ENCODE measurements at regions not wholly inside any gene's neighbourhood (a gene's known extent, or its start where the extent isn't known, plus 50 kb on each side); places are given as distances from the start of the nearest gene placed in this dataset.

GRCh38 chr4:54517781-54518444 lies 139.8 kb upstream of the KIT start:
- Histone ChIP-seq H4K20me1 (ENCODE audit: control insufficient read depth, insufficient read depth) (no peaks in the 10 kb centered on the region), H3K4me3 (no peak overlapping the region), H3K4me1 (ENCODE audit: control insufficient read depth, insufficient read depth, low read length) (no peaks in the 10 kb centered on the region), H3K27me3 (replicated peaks in 1 of 2; ENCODE audit: control insufficient read depth in 2 of 2, insufficient read depth in 2 of 2, low read length in 1 of 2) (no peaks in the 10 kb centered on the region), H3K9ac (ENCODE audit: control insufficient read depth, insufficient read depth, low read length) (no peak overlapping the region), H3K36me3 (ENCODE audit: control insufficient read depth in 2 of 2, insufficient read depth in 2 of 2, low read length in 1 of 2) (no peaks in the 10 kb centered on the region), H3K79me2 (ENCODE audit: control insufficient read depth, insufficient read depth, low read length) (no peaks in the 10 kb centered on the region), H3K27ac (ENCODE audit: control insufficient read depth, insufficient read depth) (no peak overlapping the region), H3K9me3 (replicated peaks; ENCODE audit: control insufficient read depth, insufficient read depth, low read length) (no peaks in the 10 kb centered on the region), H2AFZ (ENCODE audit: control insufficient read depth, low read depth, low read length) (no peak overlapping the region), H3K4me2 (ENCODE audit: control insufficient read depth, insufficient read depth) (no peak overlapping the region)
- SMC1A ChIA-PET (ENCODE audit: uncharacterized antibody, unreplicated experiment), result no interaction called here
- POLR2A ChIA-PET, result no interaction called here
- in situ Hi-C loops (cut with MboI), result no loop called here
- FAIRE-seq (no peak), DNase-seq (ENCODE audit: low read depth, low spot score) (no peak), ATAC-seq (no peak)
- intact Hi-C loops (cut with micrococcal nuclease; ENCODE audit: unreplicated experiment), result no loop called here
- WGBS (ENCODE audit: insufficient coverage, insufficient replicate concordance, low lambda C conversion rate, missing lambda C conversion rate), result 31% methylated on average over 3 of the region's 3 CpGs
- CTCF ChIA-PET, result no interaction called here
- BruUV-seq (replicated peaks), result no TSS peak
- RAD21 ChIA-PET (ENCODE audit: unreplicated experiment), result no interaction called here
- TF ChIP-seq KDM1A (IDR thresholded peaks at IDR 0.05; ENCODE audit: borderline replicate concordance) (no peak), NBN (IDR thresholded peaks at IDR 0.05) (no peak), FOXM1 (IDR thresholded peaks at IDR 0.05; ENCODE audit: low read depth, low read length) (no peak), ASH2L (IDR thresholded peaks at IDR 0.05; ENCODE audit: borderline replicate concordance, low read depth) (no peak), RB1 (IDR thresholded peaks at IDR 0.05; ENCODE audit: borderline replicate concordance) (no peak), RUNX3 (IDR thresholded peaks at IDR 0.05; ENCODE audit: low read length) (no peak), ZNF622 (IDR thresholded peaks at IDR 0.05) (no peak), PAX5 (IDR thresholded peaks at IDR 0.05; ENCODE audit: borderline replicate concordance, low read depth, low read length) (no peak), DPF2 (IDR thresholded peaks at IDR 0.05) (no peak), POU2F2 (IDR thresholded peaks at IDR 0.05; ENCODE audit: borderline replicate concordance, low read depth, low read length) (no peak), ZBTB33 (IDR thresholded peaks at IDR 0.05) (no peak), SREBF1 (IDR thresholded peaks at IDR 0.05; ENCODE audit: low read length) (no peak), ZSCAN29 (IDR thresholded peaks at IDR 0.05) (no peak), ZNF24 (IDR thresholded peaks at IDR 0.05) (no peak)
- TF ChIP-seq, protein P1, sequence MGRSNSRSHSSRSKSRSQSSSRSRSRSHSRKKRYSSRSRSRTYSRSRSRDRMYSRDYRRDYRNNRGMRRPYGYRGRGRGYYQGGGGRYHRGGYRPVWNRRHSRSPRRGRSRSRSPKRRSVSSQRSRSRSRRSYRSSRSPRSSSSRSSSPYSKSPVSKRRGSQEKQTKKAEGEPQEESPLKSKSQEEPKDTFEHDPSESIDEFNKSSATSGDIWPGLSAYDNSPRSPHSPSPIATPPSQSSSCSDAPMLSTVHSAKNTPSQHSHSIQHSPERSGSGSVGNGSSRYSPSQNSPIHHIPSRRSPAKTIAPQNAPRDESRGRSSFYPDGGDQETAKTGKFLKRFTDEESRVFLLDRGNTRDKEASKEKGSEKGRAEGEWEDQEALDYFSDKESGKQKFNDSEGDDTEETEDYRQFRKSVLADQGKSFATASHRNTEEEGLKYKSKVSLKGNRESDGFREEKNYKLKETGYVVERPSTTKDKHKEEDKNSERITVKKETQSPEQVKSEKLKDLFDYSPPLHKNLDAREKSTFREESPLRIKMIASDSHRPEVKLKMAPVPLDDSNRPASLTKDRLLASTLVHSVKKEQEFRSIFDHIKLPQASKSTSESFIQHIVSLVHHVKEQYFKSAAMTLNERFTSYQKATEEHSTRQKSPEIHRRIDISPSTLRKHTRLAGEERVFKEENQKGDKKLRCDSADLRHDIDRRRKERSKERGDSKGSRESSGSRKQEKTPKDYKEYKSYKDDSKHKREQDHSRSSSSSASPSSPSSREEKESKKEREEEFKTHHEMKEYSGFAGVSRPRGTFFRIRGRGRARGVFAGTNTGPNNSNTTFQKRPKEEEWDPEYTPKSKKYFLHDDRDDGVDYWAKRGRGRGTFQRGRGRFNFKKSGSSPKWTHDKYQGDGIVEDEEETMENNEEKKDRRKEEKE (IDR thresholded peaks at IDR 0.05), result no peak
- TF ChIP-seq, protein P2, sequence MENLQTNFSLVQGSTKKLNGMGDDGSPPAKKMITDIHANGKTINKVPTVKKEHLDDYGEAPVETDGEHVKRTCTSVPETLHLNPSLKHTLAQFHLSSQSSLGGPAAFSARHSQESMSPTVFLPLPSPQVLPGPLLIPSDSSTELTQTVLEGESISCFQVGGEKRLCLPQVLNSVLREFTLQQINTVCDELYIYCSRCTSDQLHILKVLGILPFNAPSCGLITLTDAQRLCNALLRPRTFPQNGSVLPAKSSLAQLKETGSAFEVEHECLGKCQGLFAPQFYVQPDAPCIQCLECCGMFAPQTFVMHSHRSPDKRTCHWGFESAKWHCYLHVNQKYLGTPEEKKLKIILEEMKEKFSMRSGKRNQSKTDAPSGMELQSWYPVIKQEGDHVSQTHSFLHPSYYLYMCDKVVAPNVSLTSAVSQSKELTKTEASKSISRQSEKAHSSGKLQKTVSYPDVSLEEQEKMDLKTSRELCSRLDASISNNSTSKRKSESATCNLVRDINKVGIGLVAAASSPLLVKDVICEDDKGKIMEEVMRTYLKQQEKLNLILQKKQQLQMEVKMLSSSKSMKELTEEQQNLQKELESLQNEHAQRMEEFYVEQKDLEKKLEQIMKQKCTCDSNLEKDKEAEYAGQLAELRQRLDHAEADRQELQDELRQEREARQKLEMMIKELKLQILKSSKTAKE (IDR thresholded peaks at IDR 0.05; ENCODE audit: low read depth, poor library complexity, severe bottlenecking), result no peak

Data from GM12878 (cell line).